ENCODE measurements at regions not wholly inside any gene's neighbourhood (a gene's known extent, or its start where the extent isn't known, plus 50 kb on each side); places are given as distances from the start of the nearest gene placed in this dataset.

- no peak for DNase-seq
These were observed 550.0 kb downstream of the EPHA5 start for GRCh38 chr4:65120287-65120686.

GRCh38 chr4:65102419-65102818 lies 567.9 kb downstream of the EPHA5 start:
- DNase-seq = no peak

- DNase-seq = no peak
These were observed 573.7 kb downstream of the EPHA5 start for GRCh38 chr4:65096630-65097029.

GRCh38 chr4:65089666-65090065 lies 580.6 kb downstream of the EPHA5 start:
- DNase-seq = no peak

- DNase-seq = no peak
These were observed 587.2 kb downstream of the EPHA5 start for GRCh38 chr4:65083076-65083475.

GRCh38 chr4:65071564-65071963 lies 598.7 kb downstream of the EPHA5 start:
- DNase-seq = no peak

GRCh38 chr4:65069177-65069576 lies 601.1 kb downstream of the EPHA5 start:
- DNase-seq = no peak

GRCh38 chr4:65066106-65066505 lies 604.2 kb downstream of the EPHA5 start:
- no peak for DNase-seq

GRCh38 chr4:65063601-65064000 lies 606.7 kb downstream of the EPHA5 start:
- DNase-seq = no peak

- DNase-seq = no peak
These were observed 619.5 kb downstream of the EPHA5 start for GRCh38 chr4:65050786-65051185.

- no peak for DNase-seq
These were observed 623.8 kb downstream of the EPHA5 start for GRCh38 chr4:65046192-65047133.

- no peak for DNase-seq
These were observed 624.6 kb upstream of the TECRL start for GRCh38 chr4:65033899-65034298.

- DNase-seq = no peak
These were observed 619.3 kb upstream of the TECRL start for GRCh38 chr4:65028592-65028991.

- peak; percentile 23 for DNase-seq
These were observed 614.8 kb upstream of the TECRL start for GRCh38 chr4:65023883-65024670.

GRCh38 chr4:65023081-65023480 lies 613.8 kb upstream of the TECRL start:
- peak; percentile 21 for DNase-seq

- DNase-seq = no peak
These were observed 612.5 kb upstream of the TECRL start for GRCh38 chr4:65021737-65022136.

GRCh38 chr4:65021149-65021548 lies 611.9 kb upstream of the TECRL start:
- DNase-seq = no peak

GRCh38 chr4:65019775-65020174 lies 610.5 kb upstream of the TECRL start:
- no peak for DNase-seq

- no peak for DNase-seq
These were observed 609.1 kb upstream of the TECRL start for GRCh38 chr4:65018313-65018712.

GRCh38 chr4:65014078-65014477 lies 604.8 kb upstream of the TECRL start:
- DNase-seq = no peak

- no peak for DNase-seq
These were observed 598.7 kb upstream of the TECRL start for GRCh38 chr4:65007841-65008439.

- no peak for DNase-seq
These were observed 565.9 kb upstream of the TECRL start for GRCh38 chr4:64975177-64975576.

GRCh38 chr4:64969081-64969480 lies 559.8 kb upstream of the TECRL start:
- DNase-seq = no peak
